ENCODE measurements at regions not wholly inside any gene's neighbourhood (a gene's known extent, or its start where the extent isn't known, plus 50 kb on each side); places are given as distances from the start of the nearest gene placed in this dataset.

- Histone ChIP-seq H3K79me2 (ENCODE audit: control insufficient read depth, insufficient read depth, low read length) (no peaks in the 10 kb centered on the region), H4K20me1 (replicated peaks; ENCODE audit: control insufficient read depth, extremely low read depth, insufficient read depth, low read length) (no peaks in the 10 kb centered on the region), H3K4me2 (ENCODE audit: insufficient read depth, low read length) (no peak overlapping the region), H3K9ac (replicated peaks; ENCODE audit: extremely low read depth, insufficient read depth, low read length) (no peak overlapping the region), H3K27ac (ENCODE audit: insufficient read depth, low read depth, low read length) (no peak overlapping the region), H3K4me1 (ENCODE audit: control insufficient read depth, extremely low read depth, insufficient read depth, low read length) (peaks cover 3% of the 10 kb centered on the region), H3K9me1 (replicated peaks; ENCODE audit: control insufficient read depth, extremely low read depth, insufficient read depth, low read length) (no peaks in the 10 kb centered on the region), H3K36me3 (ENCODE audit: control insufficient read depth in 2 of 2, extremely low read depth in 1 of 2, insufficient read depth in 2 of 2, low read length in 2 of 2) (no peaks in the 10 kb centered on the region), H3K4me3 (replicated peaks in 1 of 3; ENCODE audit: insufficient read depth in 1 of 3, low read depth in 1 of 3, low read length in 3 of 3) (no peak overlapping the region), H2AFZ (ENCODE audit: low read depth, low read length) (peak overlapping the region; percentile 39), H3K27me3 (ENCODE audit: control insufficient read depth in 2 of 2, insufficient read depth in 2 of 2, low read length in 2 of 2) (no peaks in the 10 kb centered on the region), H3K9me3 (replicated peaks; ENCODE audit: control insufficient read depth, insufficient read depth, low read length) (no peaks in the 10 kb centered on the region)
- peak; percentile 45 for DNase-seq (ENCODE audit: low read depth, low spot score)
- ChIA-PET POLR2A (no interaction called here), CTCF (no interaction called here)
- no TSS peak for BruUV-seq (replicated peaks)
- FAIRE-seq, result peak; percentile 87
- intact Hi-C loops (cut with micrococcal nuclease), result no loop called here
- TF ChIP-seq POLR2A (IDR thresholded peaks at IDR 0.05; ENCODE audit: low read depth, low read length) (no peak), MAX (IDR thresholded peaks at IDR 0.05; ENCODE audit: insufficient read depth, insufficient read length) (peak; percentile 48)
- dilution Hi-C loops (cut with MboI; ENCODE audit: extremely low pct_ligation_motif_present, low sequenced_read_pairs), result no loop called here
Measured at GRCh38 chr17:83189044-83190003, 109.9 kb downstream of the METRNL start.

- DNase-seq (ENCODE audit: low read depth, low spot score) (no peak), FAIRE-seq (no peak)
- Histone ChIP-seq H3K4me2 (ENCODE audit: insufficient read depth, low read length) (no peak overlapping the region), H3K27me3 (ENCODE audit: control insufficient read depth in 2 of 2, insufficient read depth in 2 of 2, low read length in 2 of 2) (no peaks in the 10 kb centered on the region), H4K20me1 (replicated peaks; ENCODE audit: control insufficient read depth, extremely low read depth, insufficient read depth, low read length) (no peaks in the 10 kb centered on the region), H2AFZ (ENCODE audit: low read depth, low read length) (no peak overlapping the region), H3K9me1 (replicated peaks; ENCODE audit: control insufficient read depth, extremely low read depth, insufficient read depth, low read length) (no peaks in the 10 kb centered on the region), H3K79me2 (ENCODE audit: control insufficient read depth, insufficient read depth, low read length) (no peaks in the 10 kb centered on the region), H3K4me1 (ENCODE audit: control insufficient read depth, extremely low read depth, insufficient read depth, low read length) (no peaks in the 10 kb centered on the region), H3K27ac (ENCODE audit: insufficient read depth, low read depth, low read length) (no peak overlapping the region), H3K36me3 (ENCODE audit: control insufficient read depth in 2 of 2, extremely low read depth in 1 of 2, insufficient read depth in 2 of 2, low read length in 2 of 2) (no peaks in the 10 kb centered on the region), H3K9me3 (replicated peaks; ENCODE audit: control insufficient read depth, insufficient read depth, low read length) (no peaks in the 10 kb centered on the region), H3K4me3 (replicated peaks in 1 of 3; ENCODE audit: insufficient read depth in 1 of 3, low read depth in 1 of 3, low read length in 3 of 3) (no peak overlapping the region), H3K9ac (replicated peaks; ENCODE audit: extremely low read depth, insufficient read depth, low read length) (no peak overlapping the region)
- intact Hi-C loops (cut with micrococcal nuclease) (no loop called here), dilution Hi-C loops (cut with MboI; ENCODE audit: extremely low pct_ligation_motif_present, low sequenced_read_pairs) (no loop called here)
- CTCF ChIA-PET, result no interaction called here
- POLR2A ChIA-PET, result no interaction called here
- no peak for TF ChIP-seq CTCF (IDR thresholded peaks at IDR 0.05; ENCODE audit: extremely low read depth in 1 of 2, insufficient read depth in 1 of 2, low read depth in 1 of 2, low read length in 2 of 2)
- TF ChIP-seq POLR2A (IDR thresholded peaks at IDR 0.05; ENCODE audit: low read depth, low read length), result no peak
- TF ChIP-seq EZH2 (IDR thresholded peaks at IDR 0.05; ENCODE audit: borderline replicate concordance, low read depth, low read length, severe bottlenecking), result no peak
- no peak for TF ChIP-seq POLR2AphosphoS5 (IDR thresholded peaks at IDR 0.05; ENCODE audit: insufficient read depth, low read depth, low read length)
- no peak for TF ChIP-seq MAX (IDR thresholded peaks at IDR 0.05; ENCODE audit: insufficient read depth, insufficient read length)
- TF ChIP-seq GATA2 (IDR thresholded peaks at IDR 0.05; ENCODE audit: insufficient read depth, insufficient read length, low read depth, low read length), result no peak
- no peak for TF ChIP-seq MYC (IDR thresholded peaks at IDR 0.05; ENCODE audit: low read depth, low read length)
- TF ChIP-seq JUN (IDR thresholded peaks at IDR 0.05; ENCODE audit: borderline replicate concordance, insufficient read depth, insufficient read length, low read depth), result no peak
- TF ChIP-seq FOS (IDR thresholded peaks at IDR 0.05; ENCODE audit: borderline replicate concordance, insufficient read depth, low read length), result no peak
- no TSS peak for BruUV-seq (replicated peaks)
Measured at GRCh38 chr17:83190004-83190385, 110.6 kb downstream of the METRNL start.
